ENCODE measurements at regions not wholly inside any gene's neighbourhood (a gene's known extent, or its start where the extent isn't known, plus 50 kb on each side); places are given as distances from the start of the nearest gene placed in this dataset.

DNA sequence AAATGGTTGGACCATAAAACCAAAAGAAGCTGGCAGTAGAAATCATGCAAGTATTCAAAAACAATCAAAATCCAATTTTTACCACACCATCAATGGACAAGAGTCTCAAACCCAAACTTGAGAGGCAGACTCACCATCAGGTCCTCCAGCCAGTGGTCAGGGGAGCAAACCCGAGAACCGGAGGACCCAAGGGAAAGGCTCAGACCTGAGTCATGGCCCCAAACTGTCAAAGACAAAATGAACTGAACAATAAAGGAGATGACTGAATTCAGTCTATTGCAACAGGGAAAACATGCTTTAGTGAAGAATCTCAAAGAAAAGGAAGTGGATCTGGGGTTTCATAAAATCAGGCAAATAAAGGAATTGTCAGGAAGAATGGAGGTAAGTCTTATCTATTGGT lies 150.7 kb upstream of the MGAT5 start:
- peaks cover 0 to 11% of the 10 kb centered on the region in 2 donors for H3K4me1 ChIP-seq
- DNase-seq, result no peak
- TF ChIP-seq, protein P1, sequence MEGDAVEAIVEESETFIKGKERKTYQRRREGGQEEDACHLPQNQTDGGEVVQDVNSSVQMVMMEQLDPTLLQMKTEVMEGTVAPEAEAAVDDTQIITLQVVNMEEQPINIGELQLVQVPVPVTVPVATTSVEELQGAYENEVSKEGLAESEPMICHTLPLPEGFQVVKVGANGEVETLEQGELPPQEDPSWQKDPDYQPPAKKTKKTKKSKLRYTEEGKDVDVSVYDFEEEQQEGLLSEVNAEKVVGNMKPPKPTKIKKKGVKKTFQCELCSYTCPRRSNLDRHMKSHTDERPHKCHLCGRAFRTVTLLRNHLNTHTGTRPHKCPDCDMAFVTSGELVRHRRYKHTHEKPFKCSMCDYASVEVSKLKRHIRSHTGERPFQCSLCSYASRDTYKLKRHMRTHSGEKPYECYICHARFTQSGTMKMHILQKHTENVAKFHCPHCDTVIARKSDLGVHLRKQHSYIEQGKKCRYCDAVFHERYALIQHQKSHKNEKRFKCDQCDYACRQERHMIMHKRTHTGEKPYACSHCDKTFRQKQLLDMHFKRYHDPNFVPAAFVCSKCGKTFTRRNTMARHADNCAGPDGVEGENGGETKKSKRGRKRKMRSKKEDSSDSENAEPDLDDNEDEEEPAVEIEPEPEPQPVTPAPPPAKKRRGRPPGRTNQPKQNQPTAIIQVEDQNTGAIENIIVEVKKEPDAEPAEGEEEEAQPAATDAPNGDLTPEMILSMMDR (IDR thresholded peaks at IDR 0.05), result no peak
- no peak for TF ChIP-seq POLR2A (IDR thresholded peaks at IDR 0.05)
- no peaks in the 10 kb centered on the region for H3K9me3 ChIP-seq
- no peaks in the 10 kb centered on the region for H3K36me3 ChIP-seq
- intact Hi-C loops (cut with DNase I), result no loop called here
- 86 to 92% methylated on average over 2 of the region's 2 CpGs for WGBS, 2 donors
- H3K4me3 ChIP-seq (replicated peaks in 1 of 3), result no peak overlapping the region
- H3K27me3 ChIP-seq, result no peaks in the 10 kb centered on the region
- no peak overlapping the region for H3K27ac ChIP-seq

GRCh38 chr2:134104754-134105153 lies 149.1 kb upstream of the MGAT5 start:
- Histone ChIP-seq H3K4me3 (replicated peaks in 1 of 3) (no peak overlapping the region), H3K4me1 (peaks cover 0 to 11% of the 10 kb centered on the region in 2 donors), H3K27ac (no peak overlapping the region), H3K27me3 (no peaks in the 10 kb centered on the region), H3K9me3 (no peaks in the 10 kb centered on the region), H3K36me3 (no peaks in the 10 kb centered on the region)
- DNase-seq, result no peak
- TF ChIP-seq POLR2A (IDR thresholded peaks at IDR 0.05), result no peak
- TF ChIP-seq, protein P1 (IDR thresholded peaks at IDR 0.05), result no peak
- WGBS, 2 donors, result 45 to 69% methylated on average over 1 of the region's 1 CpG
- intact Hi-C loops (cut with DNase I), result no loop called here

GRCh38 chr2:134107402-134107801 lies 146.5 kb upstream of the MGAT5 start:
- peaks cover 0 to 2% of the 10 kb centered on the region in 2 donors for H3K4me1 ChIP-seq
- no peaks in the 10 kb centered on the region for H3K9me3 ChIP-seq
- H3K4me3 ChIP-seq (replicated peaks in 1 of 3), result no peak overlapping the region
- 72 to 79% methylated on average over 3 of the region's 3 CpGs for WGBS, 2 donors
- intact Hi-C loops (cut with DNase I), result no loop called here
- H3K36me3 ChIP-seq, result no peaks in the 10 kb centered on the region
- TF ChIP-seq POLR2A (IDR thresholded peaks at IDR 0.05), result no peak
- TF ChIP-seq, protein P1 (IDR thresholded peaks at IDR 0.05), result no peak
- H3K27me3 ChIP-seq, result no peaks in the 10 kb centered on the region
- no peak overlapping the region for H3K27ac ChIP-seq
- DNase-seq, result no peak

- no peak overlapping the region for H3K4me3 ChIP-seq (replicated peaks in 1 of 3)
- H3K36me3 ChIP-seq, result no peaks in the 10 kb centered on the region
- H3K4me1 ChIP-seq, result no peaks in the 10 kb centered on the region
- intact Hi-C loops (cut with DNase I), result no loop called here
- 86 to 90% methylated on average over 4 of the region's 4 CpGs for WGBS, 2 donors
- no peaks in the 10 kb centered on the region for H3K27me3 ChIP-seq
- H3K27ac ChIP-seq, result no peak overlapping the region
- no peaks in the 10 kb centered on the region for H3K9me3 ChIP-seq
- TF ChIP-seq, protein P1 (IDR thresholded peaks at IDR 0.05), result no peak
- TF ChIP-seq POLR2A (IDR thresholded peaks at IDR 0.05), result no peak
- no peak for DNase-seq
These were observed 145.8 kb upstream of the MGAT5 start for GRCh38 chr2:134108113-134108512.

DNA sequence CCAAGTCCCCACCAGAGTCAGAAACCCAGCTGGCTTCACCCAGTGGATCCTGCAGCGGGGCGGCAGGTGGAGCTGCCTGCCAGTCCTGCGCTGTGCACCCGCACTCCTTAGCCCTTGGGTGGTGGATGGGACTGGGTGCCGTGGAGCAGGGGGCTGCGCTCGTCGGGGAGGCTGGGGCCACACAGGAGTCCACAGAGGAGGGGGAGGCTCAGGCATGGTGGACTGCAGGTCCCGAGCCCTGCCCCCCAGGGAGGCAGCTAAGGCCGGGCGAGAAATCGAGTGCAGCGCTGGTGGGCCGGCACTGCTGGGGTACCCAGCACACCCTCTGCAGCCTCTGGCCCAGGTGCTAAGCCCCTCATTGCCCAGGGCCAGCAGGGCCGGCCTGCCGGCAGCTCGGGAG lies 144.6 kb upstream of the MGAT5 start:
- no peak for DNase-seq
- Histone ChIP-seq H3K36me3 (no peaks in the 10 kb centered on the region), H3K4me3 (replicated peaks in 1 of 3) (no peak overlapping the region), H3K27me3 (no peaks in the 10 kb centered on the region), H3K27ac (no peak overlapping the region), H3K4me1 (no peaks in the 10 kb centered on the region), H3K9me3 (no peaks in the 10 kb centered on the region)
- WGBS, 2 donors, result 94 to 95% methylated on average over 9 to 17 of the region's 17 CpGs
- TF ChIP-seq, protein P1 (IDR thresholded peaks at IDR 0.05), result no peak
- TF ChIP-seq POLR2A (IDR thresholded peaks at IDR 0.05), result no peak
- intact Hi-C loops (cut with DNase I), result no loop called here
